ENCODE measurements at regions not wholly inside any gene's neighbourhood (a gene's known extent, or its start where the extent isn't known, plus 50 kb on each side); places are given as distances from the start of the nearest gene placed in this dataset.

GRCh38 chr11:128327274-128327673, 260.1 kb downstream of the ETS1 start:
- Histone ChIP-seq H3K4me3 (no peak overlapping the region), H3K27me3 (no peaks in the 10 kb centered on the region), H3K36me3 (no peaks in the 10 kb centered on the region), H3K9me3 (no peaks in the 10 kb centered on the region), H3K27ac (no peak overlapping the region), H3K4me1 (no peaks in the 10 kb centered on the region)
- intact Hi-C loops (cut with DNase I; ENCODE audit: low total_unique reads), result no loop called here
- no peak for TF ChIP-seq CTCF (IDR thresholded peaks at IDR 0.05)
- DNase-seq, result no peak

- Histone ChIP-seq H3K36me3 (no peaks in the 10 kb centered on the region), H3K27me3 (no peaks in the 10 kb centered on the region), H3K27ac (no peak overlapping the region), H3K9me3 (no peaks in the 10 kb centered on the region), H3K4me1 (no peaks in the 10 kb centered on the region), H3K4me3 (no peak overlapping the region)
- no peak for TF ChIP-seq CTCF (IDR thresholded peaks at IDR 0.05)
- DNase-seq, result no peak
- intact Hi-C loops (cut with DNase I; ENCODE audit: low total_unique reads), result no loop called here
Measured at GRCh38 chr11:128326791-128327190, 260.6 kb downstream of the ETS1 start.

GRCh38 chr11:128324531-128325141, 262.7 kb downstream of the ETS1 start:
- Histone ChIP-seq H3K9me3 (no peaks in the 10 kb centered on the region), H3K36me3 (no peaks in the 10 kb centered on the region), H3K27ac (no peak overlapping the region), H3K4me1 (no peaks in the 10 kb centered on the region), H3K4me3 (no peak overlapping the region), H3K27me3 (no peaks in the 10 kb centered on the region)
- no peak for TF ChIP-seq CTCF (IDR thresholded peaks at IDR 0.05)
- no peak for DNase-seq
- intact Hi-C loops (cut with DNase I; ENCODE audit: low total_unique reads), result no loop called here

- Histone ChIP-seq H3K36me3 (no peaks in the 10 kb centered on the region), H3K9me3 (no peaks in the 10 kb centered on the region), H3K27ac (no peak overlapping the region), H3K27me3 (no peaks in the 10 kb centered on the region), H3K4me1 (no peaks in the 10 kb centered on the region), H3K4me3 (no peak overlapping the region)
- intact Hi-C loops (cut with DNase I; ENCODE audit: low total_unique reads), result no loop called here
- no peak for DNase-seq
- no peak for TF ChIP-seq CTCF (IDR thresholded peaks at IDR 0.05)
Measured at GRCh38 chr11:128324051-128324481, 263.3 kb downstream of the ETS1 start.

GRCh38 chr11:128323381-128323780, 264.0 kb downstream of the ETS1 start:
- intact Hi-C loops (cut with DNase I; ENCODE audit: low total_unique reads), result no loop called here
- Histone ChIP-seq H3K27ac (no peak overlapping the region), H3K27me3 (no peaks in the 10 kb centered on the region), H3K4me1 (no peaks in the 10 kb centered on the region), H3K36me3 (no peaks in the 10 kb centered on the region), H3K9me3 (no peaks in the 10 kb centered on the region), H3K4me3 (no peak overlapping the region)
- no peak for TF ChIP-seq CTCF (IDR thresholded peaks at IDR 0.05)
- no peak for DNase-seq

Data from tibial artery (tissue), 4 donors.